Right renal cortex interstitium (tissue), 3 donors: ENCODE measurements at regions not wholly inside any gene's neighbourhood (a gene's known extent, or its start where the extent isn't known, plus 50 kb on each side); places are given as distances from the start of the nearest gene placed in this dataset.

ENCODE experiments used
- DNase-seq, 3 donors: peaks; one replicate each; pipeline ENCODE4 v3.0.0-alpha.2; 2013; ENCODE audit warnings: low read depth in 3 of 3, low spot score in 2 of 3

DNA sequence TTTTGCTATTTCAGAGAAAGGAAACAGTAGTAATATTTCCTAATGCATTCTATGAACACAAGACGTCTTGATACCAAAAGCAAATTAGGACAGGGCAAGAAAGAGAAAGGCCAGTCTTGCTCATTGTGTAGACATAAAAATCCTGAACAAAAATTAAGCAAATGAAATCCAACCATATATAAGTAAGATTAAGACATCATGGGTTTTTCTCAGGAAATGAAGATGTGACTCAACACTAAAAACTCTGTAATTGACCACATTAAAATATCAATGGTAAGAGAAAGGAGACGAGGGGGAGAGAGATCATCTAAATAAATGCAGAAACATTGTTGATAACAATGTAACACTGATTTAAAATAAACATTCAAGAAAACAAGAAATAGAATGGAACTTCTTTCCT lies 205.4 kb downstream of the SOD2 start:
- no peak for DNase-seq

- DNase-seq: no peak
These were observed 209.8 kb downstream of the SOD2 start for GRCh38 chr6:159483259-159483658.

- DNase-seq: no peak
These were observed 211.1 kb downstream of the SOD2 start for GRCh38 chr6:159481897-159482296.

DNA sequence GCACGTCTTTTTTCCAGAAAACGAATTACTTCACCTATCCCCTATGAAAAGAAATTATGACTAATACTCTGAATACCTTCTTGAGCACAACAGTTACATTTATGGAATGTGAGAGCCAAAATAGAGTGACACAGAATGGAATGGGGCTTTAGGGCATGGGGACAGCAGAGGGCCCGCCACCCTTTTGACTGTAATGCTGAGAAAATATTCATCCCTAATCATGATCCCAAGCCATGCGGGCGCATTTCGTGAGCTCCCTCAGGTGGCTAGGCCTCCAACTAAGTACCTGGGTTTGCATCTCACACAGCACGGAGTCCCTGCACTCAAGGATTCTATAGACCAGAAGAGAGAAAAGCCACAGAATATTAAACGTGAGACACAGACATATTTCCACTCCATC lies 212.6 kb downstream of the SOD2 start:
- DNase-seq: no peak

- DNase-seq: no peak
These were observed 213.9 kb downstream of the SOD2 start for GRCh38 chr6:159479146-159479545.

DNA sequence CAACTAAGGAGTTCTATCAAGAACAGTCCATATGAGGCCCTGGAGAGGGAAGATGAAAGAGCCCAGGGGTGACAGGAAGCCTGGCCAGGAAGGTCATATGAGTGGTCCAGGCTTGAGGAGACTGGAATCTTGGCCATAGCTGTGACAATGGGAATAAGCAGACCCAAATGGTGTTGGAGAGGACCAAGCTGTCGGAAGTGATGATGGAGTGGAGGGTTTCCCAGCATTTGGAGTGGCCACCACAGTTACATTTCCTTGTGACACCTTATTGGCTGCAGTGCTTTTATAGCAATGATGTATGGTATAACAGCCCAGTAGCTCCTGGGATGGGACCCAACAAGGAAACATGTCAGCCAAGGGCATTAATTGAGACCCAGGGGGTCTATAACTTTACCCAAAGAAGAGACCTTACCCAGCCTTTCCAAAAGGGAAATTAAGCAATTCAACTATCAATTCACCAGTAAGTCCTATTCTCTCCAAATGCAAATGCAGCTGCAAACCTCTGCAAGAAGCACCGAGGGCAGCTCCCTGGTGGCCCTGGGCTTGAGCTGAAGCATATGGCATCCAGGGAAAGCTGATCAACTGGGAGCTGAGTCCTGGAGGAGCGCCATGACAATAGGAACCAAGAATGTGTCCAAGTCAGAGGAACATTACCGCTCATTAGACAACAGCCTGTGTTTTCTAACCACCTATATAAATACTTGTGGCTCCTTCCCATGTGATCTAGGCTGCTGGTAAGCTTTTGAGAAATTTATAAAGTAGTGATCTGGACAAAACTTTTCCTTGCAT lies 219.4 kb downstream of the SOD2 start:
- DNase-seq: peak in 1 of 3 donors; percentile 18

- no peak for DNase-seq
These were observed 222.6 kb downstream of the SOD2 start for GRCh38 chr6:159470397-159470796.

DNA sequence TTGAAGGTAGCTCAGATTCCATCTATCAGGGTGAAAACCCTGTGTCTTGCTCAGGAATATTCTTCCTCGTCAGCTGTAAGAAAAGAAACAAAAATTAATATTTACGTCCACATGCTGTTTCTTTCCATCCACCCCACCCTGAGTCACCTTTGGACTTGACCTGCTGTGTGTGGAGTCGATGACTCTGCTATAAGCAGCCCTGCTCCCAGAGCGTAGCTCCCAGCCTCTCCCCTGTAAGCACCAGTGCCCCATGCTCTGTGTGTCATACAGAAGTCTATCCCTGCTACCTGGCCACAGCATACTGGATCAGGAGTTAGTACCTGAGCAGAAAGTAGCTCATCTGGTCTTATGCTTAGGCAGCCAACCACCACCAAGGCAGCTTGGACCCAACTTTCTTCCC lies 223.6 kb downstream of the SOD2 start:
- no peak for DNase-seq

DNA sequence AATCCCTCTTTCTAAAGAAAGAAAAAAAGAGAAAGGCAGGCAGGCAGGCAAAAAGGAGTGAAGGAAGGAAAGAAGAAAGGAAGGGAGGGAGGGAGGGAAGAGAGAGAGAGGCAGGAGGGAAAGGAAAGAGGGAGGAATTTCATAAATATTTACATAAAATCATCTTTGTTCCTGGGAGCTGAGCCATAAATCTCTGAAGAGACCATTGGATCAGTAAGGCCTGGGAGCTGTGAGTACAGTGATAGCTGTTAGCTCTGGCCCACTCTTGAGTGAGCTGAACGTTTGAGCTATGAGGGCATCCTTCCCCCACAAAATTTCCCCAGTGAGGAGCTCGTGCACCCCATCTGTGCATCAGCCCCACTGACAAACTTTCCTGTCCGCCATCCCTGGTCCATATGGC lies 224.0 kb downstream of the SOD2 start:
- DNase-seq: no peak

- DNase-seq: no peak
These were observed 225.5 kb downstream of the SOD2 start for GRCh38 chr6:159467473-159468041.

DNA sequence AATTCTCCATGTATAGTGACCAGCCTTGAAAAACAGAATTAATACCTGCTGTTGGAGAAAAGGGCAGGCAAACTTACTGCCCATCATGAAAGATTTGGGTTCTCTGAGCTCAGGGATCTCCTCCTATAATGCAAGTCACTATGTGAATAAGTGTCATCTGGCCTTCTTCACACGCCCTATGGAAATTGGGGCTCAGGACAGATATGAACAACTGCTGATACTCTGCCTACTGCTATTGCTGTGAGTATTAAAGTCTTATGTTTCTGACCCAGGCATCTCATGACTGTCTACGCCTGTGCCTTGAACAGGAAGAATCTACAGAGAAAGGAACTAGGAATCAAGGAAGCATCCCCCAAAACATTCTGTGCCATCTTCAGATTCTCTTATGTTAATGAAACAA lies 226.1 kb downstream of the SOD2 start:
- DNase-seq: no peak

- DNase-seq: no peak
These were observed 228.2 kb downstream of the SOD2 start for GRCh38 chr6:159464816-159465215.

- DNase-seq: no peak
These were observed 229.8 kb downstream of the SOD2 start for GRCh38 chr6:159463119-159463829.

DNA sequence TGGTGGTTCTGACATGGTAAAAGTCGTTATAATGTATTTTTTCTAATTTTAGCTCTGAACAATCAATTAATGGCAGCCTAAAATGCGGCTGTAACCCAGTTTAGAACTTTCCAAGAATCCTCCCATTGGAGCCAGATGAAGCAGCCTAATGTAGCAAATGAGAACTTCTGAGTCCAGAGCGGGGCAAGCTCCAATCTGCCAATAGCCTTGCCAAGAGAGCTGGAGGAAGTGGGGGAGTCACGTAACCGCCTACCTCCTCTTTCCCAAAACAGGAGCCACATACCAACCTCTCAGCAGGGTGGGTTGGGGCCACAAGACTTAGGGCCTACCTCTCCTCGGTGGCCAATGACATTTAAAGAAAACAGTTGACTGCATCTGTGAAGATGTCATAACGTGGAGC lies 230.6 kb downstream of the SOD2 start:
- DNase-seq: no peak

- no peak for DNase-seq
These were observed 231.0 kb downstream of the SOD2 start for GRCh38 chr6:159461998-159462397.

GRCh38 chr6:159461266-159461665 lies 231.8 kb downstream of the SOD2 start:
- DNase-seq: no peak

DNA sequence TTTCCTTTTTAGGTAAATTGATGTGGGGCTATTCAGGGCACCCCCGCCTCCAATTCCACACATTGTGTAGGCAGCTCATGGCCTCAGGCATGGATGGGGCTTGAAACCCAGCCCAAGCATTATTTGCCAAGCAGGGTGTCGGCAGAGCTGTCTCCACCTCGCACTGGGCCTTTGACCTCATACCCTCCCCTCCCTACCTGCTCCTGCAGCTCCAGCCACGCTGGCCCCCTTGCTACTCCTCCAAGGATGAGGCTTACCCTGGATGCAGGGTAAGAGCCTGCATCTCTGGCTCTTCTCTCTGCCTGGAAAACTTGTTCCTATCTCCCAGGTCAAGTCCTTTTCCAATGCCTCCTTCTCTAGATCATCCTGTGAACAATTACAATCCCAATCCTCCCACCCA lies 232.6 kb downstream of the SOD2 start:
- DNase-seq: no peak

DNA sequence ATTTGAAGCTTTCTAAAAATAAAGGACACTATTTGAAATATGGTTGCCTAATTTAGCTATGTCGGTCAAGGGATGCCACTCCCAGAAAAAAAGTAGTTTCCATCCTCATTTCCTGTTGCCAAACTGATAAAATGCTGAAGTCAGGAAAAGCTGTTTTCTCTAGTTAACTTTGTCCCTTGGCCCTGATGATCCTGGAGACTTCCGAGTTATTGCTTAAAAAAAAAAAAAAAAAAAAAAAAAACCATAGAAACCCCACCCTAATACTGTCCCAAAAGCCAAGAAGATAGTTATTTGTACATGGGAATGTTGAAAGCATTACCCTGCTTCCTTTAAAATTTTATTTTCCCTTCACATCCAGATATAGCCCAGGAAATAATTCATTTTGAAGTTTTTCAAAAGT lies 236.7 kb downstream of the SOD2 start:
- DNase-seq: no peak

DNA sequence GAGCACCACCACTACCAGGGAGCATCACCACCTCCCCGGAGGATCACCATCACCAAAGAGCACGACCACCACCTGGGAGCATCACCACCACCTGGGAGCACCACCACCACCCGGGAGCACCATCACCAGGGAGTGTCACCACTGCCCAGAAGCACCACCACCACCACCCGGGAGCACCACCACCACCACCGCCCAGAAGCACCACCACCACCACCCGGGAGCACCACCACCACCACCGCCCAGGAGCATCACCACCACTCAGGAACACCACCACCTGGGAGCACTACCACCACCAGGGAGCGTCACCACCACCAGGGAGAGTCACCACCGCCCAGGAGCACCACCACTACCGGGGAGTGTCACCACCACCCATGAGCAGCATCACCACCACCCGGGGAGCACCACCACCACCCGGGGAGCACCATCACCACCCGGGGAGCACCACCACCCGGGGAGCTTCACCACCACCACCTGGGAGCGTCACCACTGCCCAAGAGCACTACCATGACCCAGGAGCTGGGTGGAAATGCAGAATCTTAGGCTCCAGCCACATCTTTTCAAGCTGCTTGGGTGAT lies 237.3 kb downstream of the SOD2 start:
- no peak for DNase-seq

GRCh38 chr6:159450815-159451465 lies 242.1 kb downstream of the SOD2 start:
- no peak for DNase-seq

DNA sequence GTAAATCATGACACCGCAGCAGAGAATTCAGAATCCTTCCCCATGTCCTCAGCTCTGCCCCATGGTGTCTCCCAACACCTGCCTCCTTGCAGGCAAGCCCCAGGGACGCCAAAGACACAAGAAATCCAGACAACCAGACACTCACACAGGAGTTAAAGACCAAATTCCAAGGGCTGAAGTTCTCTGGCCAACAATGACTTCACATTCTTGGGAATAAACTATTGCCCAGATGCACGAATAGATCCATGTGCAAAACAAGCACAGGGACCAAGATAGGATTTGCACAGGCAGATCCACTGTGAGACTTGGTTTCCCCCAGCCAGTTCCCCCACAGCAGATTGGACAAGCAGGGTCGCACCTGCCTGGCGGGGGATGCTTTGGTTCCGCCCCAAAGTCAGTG lies 246.7 kb downstream of the SOD2 start:
- DNase-seq: no peak
